AG10803 (cell line): ENCODE measurements at regions not wholly inside any gene's neighbourhood (a gene's known extent, or its start where the extent isn't known, plus 50 kb on each side); places are given as distances from the start of the nearest gene placed in this dataset.
"Not testable (repeated sequence)": the region's sequence is repeated elsewhere in the genome, so short reads cannot be mapped to it uniquely, and the experiment has no call there.

Experiments
- DNase-seq: peaks from one replicate; pipeline ENCODE4 v3.0.0; 2010; ENCODE audit warnings: low read depth
- H3K4me3 ChIP-seq: 2 replicates; pipeline ENCODE4 v1.5.1; 2011; ENCODE audit warnings: mild to moderate bottlenecking, low read length, control low read depth
- CTCF ChIP-seq: conservative IDR thresholded peaks from 2 replicates; pipeline ENCODE4 v1.5.1; 2011; ENCODE audit warnings: mild to moderate bottlenecking, low read length, control low read depth, inconsistent platforms

GRCh38 chr21:28857752-28858151, 134.9 kb downstream of the LTN1 start:
- no peak for TF ChIP-seq CTCF
- H3K4me3 ChIP-seq = no peak overlapping the region
- no peak for DNase-seq

GRCh38 chr21:28856588-28857250, 136.0 kb downstream of the LTN1 start:
- peak; percentile 5 for DNase-seq
- TF ChIP-seq CTCF = no peak
- H3K4me3 ChIP-seq = no peak overlapping the region

GRCh38 chr21:28852706-28853105, 140.0 kb downstream of the LTN1 start:
- no peak overlapping the region for H3K4me3 ChIP-seq
- DNase-seq = no peak
- TF ChIP-seq CTCF = no peak

- no peak for TF ChIP-seq CTCF
- no peak for DNase-seq
- no peak overlapping the region for H3K4me3 ChIP-seq
These were observed 141.0 kb downstream of the LTN1 start for GRCh38 chr21:28851645-28852044.

GRCh38 chr21:28839237-28839636, 153.4 kb downstream of the LTN1 start:
- DNase-seq, H3K4me3 ChIP-seq: not testable (repeated sequence)

GRCh38 chr21:28837426-28837825, 155.3 kb downstream of the LTN1 start:
- H3K4me3 ChIP-seq, DNase-seq: not testable (repeated sequence)

GRCh38 chr21:28836588-28836987, 156.1 kb downstream of the LTN1 start:
- H3K4me3 ChIP-seq, DNase-seq: not testable (repeated sequence)

GRCh38 chr21:28834335-28835238, 158.1 kb downstream of the LTN1 start:
- DNase-seq = no peak
- TF ChIP-seq CTCF = no peak

More at GRCh38 chr21:28834335-28835238, 158.1 kb downstream of the LTN1 start:
- H3K4me3 ChIP-seq = no peak overlapping the region
